ENCODE measurements at regions not wholly inside any gene's neighbourhood (a gene's known extent, or its start where the extent isn't known, plus 50 kb on each side); places are given as distances from the start of the nearest gene placed in this dataset.

GRCh38 chr11:133713844-133714243 lies 131.5 kb downstream of the SPATA19 start:
- no peaks in the 10 kb centered on the region for H3K4me1 Mint-ChIP-seq
- no peak overlapping the region for H3K27ac Mint-ChIP-seq
- H3K4me3 Mint-ChIP-seq: no peak overlapping the region
- H3K36me3 Mint-ChIP-seq: no peaks in the 10 kb centered on the region
- peaks cover 11% of the 10 kb centered on the region for H3K27me3 Mint-ChIP-seq
- peaks cover 0 to 3% (median 0%) of the 10 kb centered on the region in 3 donors for H3K9me3 Mint-ChIP-seq

- H3K4me3 Mint-ChIP-seq: no peak overlapping the region
- peaks cover 0 to 3% (median 0%) of the 10 kb centered on the region in 3 donors for H3K9me3 Mint-ChIP-seq
- H3K36me3 Mint-ChIP-seq: no peaks in the 10 kb centered on the region
- peaks cover 9% of the 10 kb centered on the region for H3K27me3 Mint-ChIP-seq
- no peaks in the 10 kb centered on the region for H3K4me1 Mint-ChIP-seq
- H3K27ac Mint-ChIP-seq: no peak overlapping the region
Observed at GRCh38 chr11:133713406-133713805, 131.9 kb downstream of the SPATA19 start.

GRCh38 chr11:133712051-133712560 lies 133.2 kb downstream of the SPATA19 start:
- Mint-ChIP-seq H3K4me1 (no peaks in the 10 kb centered on the region), H3K9me3 (peaks cover 0 to 3% (median 0%) of the 10 kb centered on the region in 3 donors), H3K27ac (no peak overlapping the region), H3K36me3 (no peaks in the 10 kb centered on the region), H3K27me3 (peaks cover 7% of the 10 kb centered on the region), H3K4me3 (no peak overlapping the region)

- Mint-ChIP-seq H3K27me3 (peaks cover 6% of the 10 kb centered on the region), H3K4me3 (no peak overlapping the region)
Observed at GRCh38 chr11:133711545-133711944, 133.8 kb downstream of the SPATA19 start.

GRCh38 chr11:133710681-133711240 lies 134.6 kb downstream of the SPATA19 start:
- Mint-ChIP-seq H3K36me3 (no peaks in the 10 kb centered on the region), H3K27ac (no peak overlapping the region), H3K4me1 (no peaks in the 10 kb centered on the region), H3K27me3 (peaks cover 6% of the 10 kb centered on the region), H3K4me3 (no peak overlapping the region), H3K9me3 (peaks cover 0 to 3% (median 0%) of the 10 kb centered on the region in 3 donors)

More at GRCh38 chr11:133711545-133711944, 133.8 kb downstream of the SPATA19 start:
- Mint-ChIP-seq H3K27ac (no peak overlapping the region), H3K36me3 (no peaks in the 10 kb centered on the region), H3K4me1 (no peaks in the 10 kb centered on the region), H3K9me3 (peaks cover 0 to 3% (median 0%) of the 10 kb centered on the region in 3 donors)

- Mint-ChIP-seq H3K27me3 (peaks cover 6% of the 10 kb centered on the region), H3K4me3 (no peak overlapping the region), H3K36me3 (no peaks in the 10 kb centered on the region), H3K9me3 (peaks cover 0 to 3% (median 0%) of the 10 kb centered on the region in 3 donors), H3K27ac (no peak overlapping the region), H3K4me1 (no peaks in the 10 kb centered on the region)
Observed at GRCh38 chr11:133710241-133710640, 135.1 kb downstream of the SPATA19 start.

GRCh38 chr11:133708547-133709051 lies 136.7 kb downstream of the SPATA19 start:
- peaks cover 1% of the 10 kb centered on the region for H3K27me3 Mint-ChIP-seq
- no peak overlapping the region for H3K4me3 Mint-ChIP-seq
- H3K36me3 Mint-ChIP-seq: no peaks in the 10 kb centered on the region
- peaks cover 0 to 3% (median 0%) of the 10 kb centered on the region in 3 donors for H3K9me3 Mint-ChIP-seq
- no peaks in the 10 kb centered on the region for H3K4me1 Mint-ChIP-seq
- H3K27ac Mint-ChIP-seq: no peak overlapping the region

- Mint-ChIP-seq H3K9me3 (no peaks in the 10 kb centered on the region), H3K36me3 (no peaks in the 10 kb centered on the region), H3K27ac (no peak overlapping the region), H3K4me1 (no peaks in the 10 kb centered on the region), H3K4me3 (no peak overlapping the region), H3K27me3 (peaks cover 1% of the 10 kb centered on the region)
Observed at GRCh38 chr11:133706925-133707794, 138.2 kb downstream of the SPATA19 start.

GRCh38 chr11:133705873-133706272 lies 139.4 kb downstream of the SPATA19 start:
- no peaks in the 10 kb centered on the region for H3K36me3 Mint-ChIP-seq
- no peaks in the 10 kb centered on the region for H3K9me3 Mint-ChIP-seq
- no peak overlapping the region for H3K4me3 Mint-ChIP-seq
- H3K27ac Mint-ChIP-seq: no peak overlapping the region
- H3K4me1 Mint-ChIP-seq: no peaks in the 10 kb centered on the region
- peaks cover 1% of the 10 kb centered on the region for H3K27me3 Mint-ChIP-seq

GRCh38 chr11:133705074-133705648 lies 140.2 kb downstream of the SPATA19 start:
- Mint-ChIP-seq H3K27me3 (peaks cover 1% of the 10 kb centered on the region), H3K9me3 (no peaks in the 10 kb centered on the region), H3K4me1 (no peaks in the 10 kb centered on the region), H3K36me3 (no peaks in the 10 kb centered on the region), H3K4me3 (no peak overlapping the region), H3K27ac (no peak overlapping the region)

- Mint-ChIP-seq H3K27ac (no peak overlapping the region), H3K4me3 (peak overlapping the region in 1 of 4 donors; percentile 36), H3K9me3 (peaks cover 0 to 2% (median 0%) of the 10 kb centered on the region in 3 donors), H3K27me3 (peaks cover 1% of the 10 kb centered on the region), H3K36me3 (no peaks in the 10 kb centered on the region), H3K4me1 (no peaks in the 10 kb centered on the region)
Observed at GRCh38 chr11:133699071-133699470, 146.2 kb downstream of the SPATA19 start.

GRCh38 chr11:133698654-133699053 lies 146.7 kb downstream of the SPATA19 start:
- Mint-ChIP-seq H3K4me1 (no peaks in the 10 kb centered on the region), H3K9me3 (peaks cover 0 to 2% (median 0%) of the 10 kb centered on the region in 3 donors), H3K36me3 (no peaks in the 10 kb centered on the region), H3K27ac (no peak overlapping the region), H3K27me3 (peaks cover 1% of the 10 kb centered on the region), H3K4me3 (no peak overlapping the region)

- H3K4me3 Mint-ChIP-seq: no peak overlapping the region
- H3K4me1 Mint-ChIP-seq: no peaks in the 10 kb centered on the region
- no peak overlapping the region for H3K27ac Mint-ChIP-seq
- peaks cover 0 to 2% (median 0%) of the 10 kb centered on the region in 3 donors for H3K9me3 Mint-ChIP-seq
- peaks cover 1% of the 10 kb centered on the region for H3K27me3 Mint-ChIP-seq
- no peaks in the 10 kb centered on the region for H3K36me3 Mint-ChIP-seq
Observed at GRCh38 chr11:133697603-133698180, 147.6 kb downstream of the SPATA19 start.

- H3K9me3 Mint-ChIP-seq: peaks cover 0 to 2% (median 0%) of the 10 kb centered on the region in 3 donors
- H3K36me3 Mint-ChIP-seq: no peaks in the 10 kb centered on the region
- peaks cover 1% of the 10 kb centered on the region for H3K27me3 Mint-ChIP-seq
- peak overlapping the region in 1 of 3 donors; percentile 11 for H3K27ac Mint-ChIP-seq
- no peak overlapping the region for H3K4me3 Mint-ChIP-seq
- H3K4me1 Mint-ChIP-seq: no peaks in the 10 kb centered on the region
Observed at GRCh38 chr11:133697161-133697560, 148.2 kb downstream of the SPATA19 start.

- Mint-ChIP-seq H3K36me3 (no peaks in the 10 kb centered on the region), H3K27me3 (peaks cover 1% of the 10 kb centered on the region), H3K9me3 (peaks cover 0 to 2% (median 0%) of the 10 kb centered on the region in 3 donors), H3K4me3 (no peak overlapping the region), H3K4me1 (no peaks in the 10 kb centered on the region), H3K27ac (no peak overlapping the region)
Observed at GRCh38 chr11:133695387-133695786, 149.9 kb downstream of the SPATA19 start.

Measured in IgD-negative memory B cell (primary cell).